HT-29 (cell line): ENCODE measurements at regions not wholly inside any gene's neighbourhood (a gene's known extent, or its start where the extent isn't known, plus 50 kb on each side); places are given as distances from the start of the nearest gene placed in this dataset.
A peak's percentile ranks its signal among the peaks of the same experiment; 100 is the strongest.

Experiments used
- DNase-seq: peaks from one replicate; pipeline ENCODE4 v3.0.0-alpha.2; 2015; ENCODE audit warnings: low spot score

GRCh38 chr13:81686877-81687276, 1346.0 kb upstream of the SPRY2 start:
- DNase-seq, result no peak

GRCh38 chr13:81683521-81683920, 1342.6 kb upstream of the SPRY2 start:
- no peak for DNase-seq

GRCh38 chr13:81682081-81682630, 1341.2 kb upstream of the SPRY2 start:
- no peak for DNase-seq

- DNase-seq, result no peak
Observed at GRCh38 chr13:81677857-81678256, 1336.9 kb upstream of the SPRY2 start.

GRCh38 chr13:81676008-81676407, 1335.1 kb upstream of the SPRY2 start:
- no peak for DNase-seq

GRCh38 chr13:81671064-81671463, 1330.1 kb upstream of the SPRY2 start:
- DNase-seq, result no peak

GRCh38 chr13:81670048-81670447, 1329.1 kb upstream of the SPRY2 start:
- DNase-seq, result no peak

- no peak for DNase-seq
Observed at GRCh38 chr13:81664872-81665271, 1323.9 kb upstream of the SPRY2 start.

- no peak for DNase-seq
Observed at GRCh38 chr13:81659984-81660383, 1319.1 kb upstream of the SPRY2 start.

GRCh38 chr13:81658598-81659370, 1317.9 kb upstream of the SPRY2 start:
- no peak for DNase-seq

GRCh38 chr13:81639984-81640582, 1299.2 kb upstream of the SPRY2 start:
- DNase-seq, result peak; percentile 83

GRCh38 chr13:81637457-81637856, 1296.5 kb upstream of the SPRY2 start:
- DNase-seq, result no peak

GRCh38 chr13:81636120-81636519, 1295.2 kb upstream of the SPRY2 start:
- no peak for DNase-seq

- no peak for DNase-seq
Observed at GRCh38 chr13:81615031-81615430, 1274.1 kb upstream of the SPRY2 start.

GRCh38 chr13:81610644-81611043, 1269.7 kb upstream of the SPRY2 start:
- peak; percentile 16 for DNase-seq

- no peak for DNase-seq
Observed at GRCh38 chr13:81609335-81609734, 1268.4 kb upstream of the SPRY2 start.

GRCh38 chr13:81606074-81606473, 1265.1 kb upstream of the SPRY2 start:
- DNase-seq, result no peak

- no peak for DNase-seq
Observed at GRCh38 chr13:81602241-81602640, 1261.3 kb upstream of the SPRY2 start.

- no peak for DNase-seq
Observed at GRCh38 chr13:81597101-81597500, 1256.2 kb upstream of the SPRY2 start.

- no peak for DNase-seq
Observed at GRCh38 chr13:81596224-81596753, 1255.4 kb upstream of the SPRY2 start.

- DNase-seq, result no peak
Observed at GRCh38 chr13:81591528-81592220, 1250.7 kb upstream of the SPRY2 start.

- no peak for DNase-seq
Observed at GRCh38 chr13:81582381-81582780, 1241.5 kb upstream of the SPRY2 start.
